Mucosa of descending colon (tissue), 3 donors: ENCODE measurements at regions not wholly inside any gene's neighbourhood (a gene's known extent, or its start where the extent isn't known, plus 50 kb on each side); places are given as distances from the start of the nearest gene placed in this dataset.
"Not testable (repeated sequence)": the region's sequence is repeated elsewhere in the genome, so short reads cannot be mapped to it uniquely, and the experiment has no call there.

Experiments used
- ATAC-seq: fragments of 200-7000 bp; cut with Tn5 transposase; one replicate; pipeline ENCODE4 v1.9.1; 2020; ENCODE audit warnings: mild to moderate bottlenecking, moderate library complexity
- DNase-seq, 3 donors: peaks; one replicate each; pipeline ENCODE4 v3.0.0-alpha.2; 2020
- H3K36me3 ChIP-seq: fragments of 200-600 bp; one replicate; pipeline ENCODE4 v1.8.0; 2021; ENCODE audit warnings: low read depth, mild to moderate bottlenecking
- H3K4me1 ChIP-seq: fragments of 200-600 bp; one replicate; pipeline ENCODE4 v1.8.0; 2021; ENCODE audit warnings: low read depth, mild to moderate bottlenecking
- H3K4me3 ChIP-seq: fragments of 200-600 bp; one replicate; pipeline ENCODE4 v1.8.0; 2021; ENCODE audit warnings: mild to moderate bottlenecking
- H3K9me3 ChIP-seq: fragments of 200-600 bp; one replicate; pipeline ENCODE4 v1.8.0; 2021; ENCODE audit warnings: mild to moderate bottlenecking
- CTCF ChIP-seq: fragments of 200-600 bp; IDR thresholded peaks from one replicate; pipeline ENCODE4 v1.8.0; 2022; ENCODE audit warnings: antibody characterized with exemption, mild to moderate bottlenecking
- intact Hi-C, 2 donors: fragments of 100-400 bp; cut with DNase I in 1 of 2; cut with micrococcal nuclease in 1 of 2; formaldehyde crosslinking; loops; one replicate each; pipeline versions ENCODE4 v1.11.0 to v1.11.1; 2022; cut with DNase I, micrococcal nuclease
- donor health status: DM: no; HTN: no; CAD: no; lungs with moderate emphysema.
- donor health status: DM: no; HTN: no; CAD: no.
- donor health status: DM: no; HTN: yes; CAD: no.

- Histone ChIP-seq H3K36me3 (no peaks in the 10 kb centered on the region), H3K4me3 (no peak overlapping the region), H3K4me1 (no peaks in the 10 kb centered on the region), H3K9me3 (no peaks in the 10 kb centered on the region)
- no peak for DNase-seq
- TF ChIP-seq CTCF: no peak
- no peak for ATAC-seq
- intact Hi-C loops: no loop called here
Observed at GRCh38 chr12:20089077-20089476, 279.3 kb upstream of the PDE3A start.

GRCh38 chr12:20093190-20093810 is 275.0 kb upstream of the PDE3A start:
- H3K36me3 ChIP-seq, DNase-seq, intact Hi-C loops, H3K9me3 ChIP-seq, H3K4me3 ChIP-seq, H3K4me1 ChIP-seq, ATAC-seq: not testable (repeated sequence)

GRCh38 chr12:20096430-20096829 is 271.9 kb upstream of the PDE3A start:
- Histone ChIP-seq H3K36me3 (no peaks in the 10 kb centered on the region), H3K9me3 (no peaks in the 10 kb centered on the region), H3K4me1 (no peaks in the 10 kb centered on the region), H3K4me3 (no peak overlapping the region)
- ATAC-seq (no peak), DNase-seq (no peak)
- no peak for TF ChIP-seq CTCF
- intact Hi-C loops: no loop called here

- Histone ChIP-seq H3K36me3 (no peaks in the 10 kb centered on the region), H3K4me3 (no peak overlapping the region), H3K9me3 (no peaks in the 10 kb centered on the region), H3K4me1 (no peaks in the 10 kb centered on the region)
- DNase-seq (no peak), ATAC-seq (no peak)
- TF ChIP-seq CTCF: no peak
- intact Hi-C loops: no loop called here
Observed at GRCh38 chr12:20097626-20098025, 270.7 kb upstream of the PDE3A start.

GRCh38 chr12:20099395-20100183 is 268.7 kb upstream of the PDE3A start:
- DNase-seq: no peak
- Histone ChIP-seq H3K9me3 (no peaks in the 10 kb centered on the region), H3K4me3 (no peak overlapping the region), H3K36me3 (no peaks in the 10 kb centered on the region), H3K4me1 (no peaks in the 10 kb centered on the region)
- no peak for TF ChIP-seq CTCF
- no peak for ATAC-seq
- intact Hi-C loops: no loop called here

GRCh38 chr12:20101046-20101445 is 267.3 kb upstream of the PDE3A start:
- no peaks in the 10 kb centered on the region for H3K36me3 ChIP-seq
- no peak overlapping the region for H3K4me3 ChIP-seq
- intact Hi-C loops: no loop called here
- H3K9me3 ChIP-seq: no peaks in the 10 kb centered on the region
- DNase-seq (no peak), ATAC-seq (no peak)
- no peak for TF ChIP-seq CTCF
- H3K4me1 ChIP-seq: no peaks in the 10 kb centered on the region
